ENCODE measurements at regions not wholly inside any gene's neighbourhood (a gene's known extent, or its start where the extent isn't known, plus 50 kb on each side); places are given as distances from the start of the nearest gene placed in this dataset.

GRCh38 chr2:164032995-164033394 lies 297.2 kb upstream of the FIGN start:
- Mint-ChIP-seq H3K36me3 (no peaks in the 10 kb centered on the region), H3K4me1 (peaks cover 0 to 10% of the 10 kb centered on the region in 2 donors), H3K27ac (no peak overlapping the region), H3K4me3 (no peak overlapping the region), H3K9me3 (peaks cover 6 to 10% of the 10 kb centered on the region in 2 donors), H3K27me3 (ENCODE audit: low read depth in 2 of 2) (no peaks in the 10 kb centered on the region)
- intact Hi-C loops (cut with micrococcal nuclease): no loop called here
- ATAC-seq (no peak), DNase-seq (no peak)
- Histone ChIP-seq H3K27me3 (ENCODE audit: control insufficient read depth, insufficient read depth, low read length) (no peaks in the 10 kb centered on the region), H3K27ac (ENCODE audit: low read length) (no peak overlapping the region), H3K36me3 (ENCODE audit: control insufficient read depth, insufficient read depth, low read length) (no peaks in the 10 kb centered on the region), H3K9me3 (ENCODE audit: control insufficient read depth, insufficient read depth, low read length) (peaks cover 5% of the 10 kb centered on the region), H3K4me3 (ENCODE audit: low read length) (no peak overlapping the region), H3K4me1 (ENCODE audit: control insufficient read depth, insufficient read depth, low read length) (peaks cover 4% of the 10 kb centered on the region)
- TF ChIP-seq CTCF (IDR thresholded peaks at IDR 0.05): no peak

- Mint-ChIP-seq H3K4me1 (peaks cover 0 to 10% of the 10 kb centered on the region in 2 donors), H3K9me3 (peaks cover 13 to 16% of the 10 kb centered on the region in 2 donors), H3K4me3 (no peak overlapping the region), H3K27ac (no peak overlapping the region), H3K36me3 (no peaks in the 10 kb centered on the region), H3K27me3 (ENCODE audit: low read depth in 2 of 2) (no peaks in the 10 kb centered on the region)
- intact Hi-C loops (cut with micrococcal nuclease): no loop called here
- no peaks in the 10 kb centered on the region for H3K36me3 ChIP-seq (ENCODE audit: control insufficient read depth, insufficient read depth, low read length)
- H3K27me3 ChIP-seq (ENCODE audit: control insufficient read depth, insufficient read depth, low read length): no peaks in the 10 kb centered on the region
- DNase-seq (no peak), ATAC-seq (no peak)
- TF ChIP-seq CTCF (IDR thresholded peaks at IDR 0.05): no peak
- WGBS (ENCODE audit: insufficient coverage): 92% methylated on average over 2 of the region's 2 CpGs
- H3K27ac ChIP-seq (ENCODE audit: low read length): no peak overlapping the region
- no peak overlapping the region for H3K4me3 ChIP-seq (ENCODE audit: low read length)
- H3K4me1 ChIP-seq (ENCODE audit: control insufficient read depth, insufficient read depth, low read length): peaks cover 4% of the 10 kb centered on the region
- H3K9me3 ChIP-seq (ENCODE audit: control insufficient read depth, insufficient read depth, low read length): peaks cover 5% of the 10 kb centered on the region
Observed at GRCh38 chr2:164030623-164031022, 294.8 kb upstream of the FIGN start.

- intact Hi-C loops (cut with micrococcal nuclease): no loop called here
- TF ChIP-seq CTCF (IDR thresholded peaks at IDR 0.05): no peak
- H3K27me3 ChIP-seq (ENCODE audit: control insufficient read depth, insufficient read depth, low read length): no peaks in the 10 kb centered on the region
- peaks cover 5% of the 10 kb centered on the region for H3K9me3 ChIP-seq (ENCODE audit: control insufficient read depth, insufficient read depth, low read length)
- H3K4me3 ChIP-seq (ENCODE audit: low read length): no peak overlapping the region
- no peak overlapping the region for H3K27ac Mint-ChIP-seq
- no peak for ATAC-seq
- WGBS (ENCODE audit: insufficient coverage): 91% methylated on average over 5 of the region's 7 CpGs
- H3K27me3 Mint-ChIP-seq (ENCODE audit: low read depth in 2 of 2): no peaks in the 10 kb centered on the region
- no peak overlapping the region for H3K27ac ChIP-seq (ENCODE audit: low read length)
- peaks cover 0 to 10% of the 10 kb centered on the region in 2 donors for H3K4me1 Mint-ChIP-seq
- H3K36me3 Mint-ChIP-seq: no peaks in the 10 kb centered on the region
- H3K4me1 ChIP-seq (ENCODE audit: control insufficient read depth, insufficient read depth, low read length): peaks cover 4% of the 10 kb centered on the region
- no peaks in the 10 kb centered on the region for H3K36me3 ChIP-seq (ENCODE audit: control insufficient read depth, insufficient read depth, low read length)
- no peak for DNase-seq
- peaks cover 15% of the 10 kb centered on the region in 2 donors for H3K9me3 Mint-ChIP-seq
- no peak overlapping the region for H3K4me3 Mint-ChIP-seq
Observed at GRCh38 chr2:164028814-164029534, 293.2 kb upstream of the FIGN start.

- Histone ChIP-seq H3K4me3 (ENCODE audit: low read length) (no peak overlapping the region), H3K36me3 (ENCODE audit: control insufficient read depth, insufficient read depth, low read length) (no peaks in the 10 kb centered on the region), H3K9me3 (ENCODE audit: control insufficient read depth, insufficient read depth, low read length) (no peaks in the 10 kb centered on the region), H3K27me3 (ENCODE audit: control insufficient read depth, insufficient read depth, low read length) (no peaks in the 10 kb centered on the region), H3K4me1 (ENCODE audit: control insufficient read depth, insufficient read depth, low read length) (no peaks in the 10 kb centered on the region), H3K27ac (ENCODE audit: low read length) (no peak overlapping the region)
- Mint-ChIP-seq H3K27ac (no peak overlapping the region), H3K4me1 (no peaks in the 10 kb centered on the region), H3K36me3 (no peaks in the 10 kb centered on the region), H3K9me3 (peaks cover 23 to 24% of the 10 kb centered on the region in 2 donors), H3K27me3 (ENCODE audit: low read depth in 2 of 2) (no peaks in the 10 kb centered on the region), H3K4me3 (no peak overlapping the region)
- TF ChIP-seq CTCF (IDR thresholded peaks at IDR 0.05): no peak
- 100% methylated on average over 1 of the region's 2 CpGs for whole genome bisulfite sequencing (ENCODE audit: insufficient coverage)
- ATAC-seq (no peak), DNase-seq (no peak)
- intact Hi-C loops (cut with micrococcal nuclease): no loop called here
Observed at GRCh38 chr2:164024396-164024795, 288.6 kb upstream of the FIGN start.
